ENCODE measurements at regions not wholly inside any gene's neighbourhood (a gene's known extent, or its start where the extent isn't known, plus 50 kb on each side); places are given as distances from the start of the nearest gene placed in this dataset.
A peak's percentile ranks its signal among the peaks of the same experiment; 100 is the strongest.

DNA sequence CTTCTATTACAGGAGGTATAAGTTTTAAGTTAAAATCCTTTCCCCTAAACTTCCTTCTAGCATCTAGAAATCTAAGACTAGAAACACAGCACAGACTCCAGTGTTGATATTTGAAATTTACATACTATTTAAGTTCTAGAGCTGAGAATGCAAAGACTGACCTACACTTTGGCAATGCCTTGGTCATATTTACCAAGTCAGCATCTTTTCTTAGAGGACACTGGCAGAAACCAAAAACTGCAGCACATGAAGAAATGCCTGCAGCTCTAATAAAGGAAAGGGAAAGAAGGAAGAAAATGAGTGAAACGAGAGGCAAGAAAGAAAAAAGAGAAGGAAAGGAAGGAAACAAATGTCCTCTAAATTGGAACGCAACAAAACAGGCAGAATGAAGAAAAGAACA, 443.7 kb upstream of the RASGEF1B start:
- H3K4me1 Mint-ChIP-seq: peaks cover 5 to 10% (median 5%) of the 10 kb centered on the region in 3 donors
- Histone ChIP-seq H3K27me3 (replicated peaks in 1 of 2; ENCODE audit: control insufficient read depth in 2 of 2, extremely low read depth in 1 of 2, insufficient read depth in 2 of 2, low read length in 1 of 2) (peaks cover 0 to 3% of the 10 kb centered on the region in 2 experiments), H3K4me3 (ENCODE audit: control insufficient read depth in 1 of 2, extremely low read depth in 1 of 2, low read length in 1 of 2) (no peak overlapping the region), H3K4me1 (ENCODE audit: control insufficient read depth in 1 of 2, extremely low read depth in 1 of 2, insufficient read depth in 2 of 2, low read length in 2 of 2) (peaks cover 0 to 3% of the 10 kb centered on the region in 2 experiments), H3K27ac (ENCODE audit: low read length) (no peak overlapping the region), H3K36me3 (ENCODE audit: control insufficient read depth in 2 of 2, extremely low read depth in 1 of 2, insufficient read depth in 1 of 2, low read length in 1 of 2) (no peaks in the 10 kb centered on the region), H3K9me3 (no peaks in the 10 kb centered on the region)
- WGBS (ENCODE audit: insufficient coverage): 20% methylated on average over 1 of the region's 2 CpGs
- H3K4me3 Mint-ChIP-seq: no peak overlapping the region
- no peak overlapping the region for H3K27ac Mint-ChIP-seq
- DNase-seq: no peak
- CTCF ChIA-PET: interaction anchor here in 1 of 2 donors (0.5 to 1.3 kb wide), 3 partner anchors 448 to 1383 kb away, joined by 3 read pairs; no protein-coding TSS in a partner anchor
- no peak for ATAC-seq (replicated peaks in 1 of 4)
- peaks cover 11 to 12% of the 10 kb centered on the region in 2 donors for H3K27me3 Mint-ChIP-seq
- no peaks in the 10 kb centered on the region for H3K9me3 Mint-ChIP-seq
- no peaks in the 10 kb centered on the region for H3K36me3 Mint-ChIP-seq
- POLR2A ChIA-PET: no interaction called here

GRCh38 chr4:81914623-81915022, 442.9 kb upstream of the RASGEF1B start:
- ATAC-seq (replicated peaks in 1 of 4) (no peak), DNase-seq (no peak)
- no peaks in the 10 kb centered on the region for H3K9me3 Mint-ChIP-seq
- Histone ChIP-seq H3K9me3 (no peaks in the 10 kb centered on the region), H3K36me3 (ENCODE audit: control insufficient read depth in 2 of 2, extremely low read depth in 1 of 2, insufficient read depth in 1 of 2, low read length in 1 of 2) (no peaks in the 10 kb centered on the region), H3K4me1 (ENCODE audit: control insufficient read depth in 1 of 2, extremely low read depth in 1 of 2, insufficient read depth in 2 of 2, low read length in 2 of 2) (peaks cover 0 to 3% of the 10 kb centered on the region in 2 experiments), H3K27ac (ENCODE audit: low read length) (no peak overlapping the region), H3K27me3 (replicated peaks in 1 of 2; ENCODE audit: control insufficient read depth in 2 of 2, extremely low read depth in 1 of 2, insufficient read depth in 2 of 2, low read length in 1 of 2) (no peaks in the 10 kb centered on the region), H3K4me3 (ENCODE audit: control insufficient read depth in 1 of 2, extremely low read depth in 1 of 2, low read length in 1 of 2) (no peak overlapping the region)
- ChIA-PET CTCF (interaction anchor here (0.9 to 1.3 kb wide), 2 partner anchors 447 to 470 kb away, joined by 3 read pairs; no protein-coding TSS in a partner anchor), POLR2A (no interaction called here)
- no peak overlapping the region for H3K4me3 Mint-ChIP-seq
- H3K27ac Mint-ChIP-seq: no peak overlapping the region
- no peaks in the 10 kb centered on the region for H3K36me3 Mint-ChIP-seq
- peaks cover 11 to 12% of the 10 kb centered on the region in 2 donors for H3K27me3 Mint-ChIP-seq
- H3K4me1 Mint-ChIP-seq: peaks cover 5 to 10% (median 5%) of the 10 kb centered on the region in 3 donors

DNA sequence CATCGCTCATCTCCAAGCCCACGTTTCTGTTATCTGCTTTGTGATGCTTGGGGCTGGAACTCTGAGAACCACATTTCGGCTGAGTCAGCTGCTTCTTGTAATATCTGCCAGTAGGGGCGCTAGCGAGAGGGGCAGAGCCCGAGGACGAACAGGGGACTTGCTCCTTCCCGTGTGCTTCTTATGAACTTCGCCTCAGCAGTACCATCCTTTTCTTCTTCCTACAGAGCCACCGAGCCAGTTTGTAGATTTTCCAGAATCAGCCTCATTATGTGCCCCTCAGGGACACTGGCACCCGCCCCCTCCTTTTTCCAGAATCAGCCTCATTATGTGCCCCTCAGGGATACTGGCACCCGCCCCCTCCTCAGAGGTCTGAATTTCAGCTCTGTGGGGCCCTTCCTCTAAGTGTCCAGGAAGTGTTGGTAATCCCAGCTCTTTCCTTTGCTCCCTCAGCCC, 441.7 kb upstream of the RASGEF1B start:
- Mint-ChIP-seq H3K4me3 (no peak overlapping the region), H3K9me3 (no peaks in the 10 kb centered on the region), H3K27ac (no peak overlapping the region), H3K27me3 (peaks cover 11 to 16% of the 10 kb centered on the region in 2 donors), H3K36me3 (no peaks in the 10 kb centered on the region), H3K4me1 (peaks cover 5 to 10% (median 5%) of the 10 kb centered on the region in 3 donors)
- H3K9me3 ChIP-seq: no peaks in the 10 kb centered on the region
- H3K4me1 ChIP-seq (ENCODE audit: control insufficient read depth in 1 of 2, extremely low read depth in 1 of 2, insufficient read depth in 2 of 2, low read length in 2 of 2): peaks cover 0 to 3% of the 10 kb centered on the region in 2 experiments
- H3K4me3 ChIP-seq (ENCODE audit: control insufficient read depth in 1 of 2, extremely low read depth in 1 of 2, low read length in 1 of 2): no peak overlapping the region
- DNase-seq: peak; percentile 9 to 72 (median 43)
- CTCF ChIA-PET: interaction anchor here (0.6 to 1.2 kb wide), 11 partner anchors 14 to 501 kb away, joined by 3 to 7 read pairs (median 3); no protein-coding TSS in a partner anchor
- no peaks in the 10 kb centered on the region for H3K36me3 ChIP-seq (ENCODE audit: control insufficient read depth in 2 of 2, extremely low read depth in 1 of 2, insufficient read depth in 1 of 2, low read length in 1 of 2)
- WGBS (ENCODE audit: insufficient coverage): 14% methylated on average over 9 of the region's 12 CpGs
- no peaks in the 10 kb centered on the region for H3K27me3 ChIP-seq (replicated peaks in 1 of 2; ENCODE audit: control insufficient read depth in 2 of 2, extremely low read depth in 1 of 2, insufficient read depth in 2 of 2, low read length in 1 of 2)
- POLR2A ChIA-PET: no interaction called here
- ATAC-seq (replicated peaks in 1 of 4): peak; percentile 40 to 70 (median 56)
- no peak overlapping the region for H3K27ac ChIP-seq (ENCODE audit: low read length)

GRCh38 chr4:81912376-81913030, 440.8 kb upstream of the RASGEF1B start:
- no peak overlapping the region for H3K4me3 ChIP-seq (ENCODE audit: control insufficient read depth in 1 of 2, extremely low read depth in 1 of 2, low read length in 1 of 2)
- peaks cover 11 to 16% of the 10 kb centered on the region in 2 donors for H3K27me3 Mint-ChIP-seq
- H3K4me1 Mint-ChIP-seq: peaks cover 5 to 10% (median 5%) of the 10 kb centered on the region in 3 donors
- CTCF ChIA-PET: interaction anchor here (0.6 to 1.2 kb wide), 6 partner anchors 13 to 500 kb away, joined by 3 to 4 read pairs (median 3); no protein-coding TSS in a partner anchor
- H3K27ac Mint-ChIP-seq: no peak overlapping the region
- H3K27me3 ChIP-seq (replicated peaks in 1 of 2; ENCODE audit: control insufficient read depth in 2 of 2, extremely low read depth in 1 of 2, insufficient read depth in 2 of 2, low read length in 1 of 2): no peaks in the 10 kb centered on the region
- H3K36me3 Mint-ChIP-seq: no peaks in the 10 kb centered on the region
- H3K4me3 Mint-ChIP-seq: no peak overlapping the region
- ATAC-seq (replicated peaks in 1 of 4) (no peak), DNase-seq (no peak)
- H3K27ac ChIP-seq (ENCODE audit: low read length): no peak overlapping the region
- no CpG with 5 or more reads among the region's 1 CpG for WGBS (ENCODE audit: insufficient coverage)
- H3K36me3 ChIP-seq (ENCODE audit: control insufficient read depth in 2 of 2, extremely low read depth in 1 of 2, insufficient read depth in 1 of 2, low read length in 1 of 2): no peaks in the 10 kb centered on the region
- POLR2A ChIA-PET: no interaction called here
- peaks cover 0 to 3% of the 10 kb centered on the region in 2 experiments for H3K4me1 ChIP-seq (ENCODE audit: control insufficient read depth in 1 of 2, extremely low read depth in 1 of 2, insufficient read depth in 2 of 2, low read length in 2 of 2)
- H3K9me3 Mint-ChIP-seq: no peaks in the 10 kb centered on the region
- H3K9me3 ChIP-seq: no peaks in the 10 kb centered on the region

DNA sequence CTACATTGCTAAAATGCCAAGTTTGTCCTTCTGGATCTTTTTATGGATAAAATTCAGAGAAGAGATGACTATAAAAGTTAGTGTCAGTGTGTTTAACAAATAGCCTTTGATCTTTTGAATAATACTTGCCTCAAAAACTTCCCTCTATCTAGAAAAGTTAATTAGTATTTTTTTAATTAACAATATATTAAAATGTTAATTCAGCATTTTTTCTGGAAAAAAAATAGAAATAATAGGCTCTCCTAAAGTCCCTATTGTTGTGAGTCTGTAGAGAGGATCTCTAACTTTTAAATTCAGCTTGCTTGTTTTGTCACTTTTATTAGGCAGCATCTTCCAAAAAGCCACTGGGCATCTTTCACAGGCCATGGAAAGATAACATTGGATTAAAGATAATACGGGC, 435.2 kb upstream of the RASGEF1B start:
- H3K27me3 Mint-ChIP-seq: peaks cover 7 to 12% of the 10 kb centered on the region in 2 donors
- no peak overlapping the region for H3K4me3 ChIP-seq (ENCODE audit: control insufficient read depth in 1 of 2, extremely low read depth in 1 of 2, low read length in 1 of 2)
- DNase-seq: no peak
- no peak for ATAC-seq (replicated peaks in 1 of 4)
- H3K27ac Mint-ChIP-seq: no peak overlapping the region
- ChIA-PET CTCF (no interaction called here), POLR2A (no interaction called here)
- H3K4me1 Mint-ChIP-seq: no peaks in the 10 kb centered on the region
- no peaks in the 10 kb centered on the region for H3K9me3 Mint-ChIP-seq
- no peak overlapping the region for H3K4me3 Mint-ChIP-seq
- no peaks in the 10 kb centered on the region for H3K36me3 Mint-ChIP-seq
- no peaks in the 10 kb centered on the region for H3K27me3 ChIP-seq (replicated peaks in 1 of 2; ENCODE audit: control insufficient read depth in 2 of 2, extremely low read depth in 1 of 2, insufficient read depth in 2 of 2, low read length in 1 of 2)
- no peaks in the 10 kb centered on the region for H3K9me3 ChIP-seq
- H3K27ac ChIP-seq (ENCODE audit: low read length): no peak overlapping the region
- H3K36me3 ChIP-seq (ENCODE audit: control insufficient read depth in 2 of 2, extremely low read depth in 1 of 2, insufficient read depth in 1 of 2, low read length in 1 of 2): no peaks in the 10 kb centered on the region
- 100% methylated on average over 1 of the region's 1 CpG for WGBS (ENCODE audit: insufficient coverage)
- no peaks in the 10 kb centered on the region for H3K4me1 ChIP-seq (ENCODE audit: control insufficient read depth in 1 of 2, extremely low read depth in 1 of 2, insufficient read depth in 2 of 2, low read length in 2 of 2)

- Mint-ChIP-seq H3K27ac (no peak overlapping the region), H3K4me3 (no peak overlapping the region), H3K36me3 (no peaks in the 10 kb centered on the region), H3K9me3 (no peaks in the 10 kb centered on the region), H3K27me3 (peaks cover 7 to 12% of the 10 kb centered on the region in 2 donors), H3K4me1 (no peaks in the 10 kb centered on the region)
- H3K27me3 ChIP-seq (replicated peaks in 1 of 2; ENCODE audit: control insufficient read depth in 2 of 2, extremely low read depth in 1 of 2, insufficient read depth in 2 of 2, low read length in 1 of 2): no peaks in the 10 kb centered on the region
- POLR2A ChIA-PET: no interaction called here
- DNase-seq (no peak), ATAC-seq (replicated peaks in 1 of 4) (no peak)
- H3K4me1 ChIP-seq (ENCODE audit: control insufficient read depth in 1 of 2, extremely low read depth in 1 of 2, insufficient read depth in 2 of 2, low read length in 2 of 2): no peaks in the 10 kb centered on the region
- CTCF ChIA-PET: no interaction called here
- H3K27ac ChIP-seq (ENCODE audit: low read length): no peak overlapping the region
- no peaks in the 10 kb centered on the region for H3K36me3 ChIP-seq (ENCODE audit: control insufficient read depth in 2 of 2, extremely low read depth in 1 of 2, insufficient read depth in 1 of 2, low read length in 1 of 2)
- no peak overlapping the region for H3K4me3 ChIP-seq (ENCODE audit: control insufficient read depth in 1 of 2, extremely low read depth in 1 of 2, low read length in 1 of 2)
- 17% methylated on average over 1 of the region's 2 CpGs for WGBS (ENCODE audit: insufficient coverage)
- H3K9me3 ChIP-seq: no peaks in the 10 kb centered on the region
Measured at GRCh38 chr4:81905971-81906370, 434.3 kb upstream of the RASGEF1B start.

All from T-cell (primary cell).